H1 (cell line): ENCODE measurements at regions not wholly inside any gene's neighbourhood (a gene's known extent, or its start where the extent isn't known, plus 50 kb on each side); places are given as distances from the start of the nearest gene placed in this dataset.

Experiments
- CEBPB ChIP-seq: IDR thresholded peaks from 2 replicates; pipeline ENCODE4 v1.6.1; 2012; ENCODE audit warnings: low read depth, low read length
- EGR1 ChIP-seq: IDR thresholded peaks from 2 replicates; pipeline ENCODE4 v1.6.1; 2011; ENCODE audit warnings: low read depth, low read length, borderline replicate concordance
- HDAC2 ChIP-seq, 2 experiments: fragments of 300-600 bp in 1 of 2; sonication (generic) in 1 of 2; IDR thresholded peaks; 2 replicates each; pipeline ENCODE4 v1.6.1; 2011 to 2012; ENCODE audit warnings: low read depth in 2 of 2, low read length in 2 of 2, mild to moderate bottlenecking in 2 of 2, moderate library complexity in 2 of 2, borderline replicate concordance in 1 of 2, inconsistent platforms in 1 of 2
- JUN ChIP-seq: IDR thresholded peaks from 2 replicates; pipeline ENCODE4 v1.6.1; 2011; ENCODE audit warnings: low read depth, mild to moderate bottlenecking, improper control_type of control experiment, low read length
- POLR2A ChIP-seq, 2 experiments: IDR thresholded peaks; 1 replicate in 1 of 2; 2 replicates in 1 of 2; pipeline ENCODE4 v1.6.1; 2011; ENCODE audit warnings: low read depth in 2 of 2, low read length in 2 of 2, mild to moderate bottlenecking in 2 of 2; ENCODE audit errors: control extremely low read depth in 1 of 2
- RNF2 ChIP-seq: fragments of 200-900, 300-1000 bp; sonication (generic); IDR thresholded peaks from 2 replicates; pipeline ENCODE4 v1.7.1; 2016; ENCODE audit warnings: borderline replicate concordance, low read depth, mild to moderate bottlenecking, antibody characterized with exemption, low read length; ENCODE audit not compliant: poor library complexity, severe bottlenecking; ENCODE audit errors: missing control alignments
- SIRT6 ChIP-seq: IDR thresholded peaks from one replicate; pipeline ENCODE4 v1.7.1; 2012; ENCODE audit warnings: low read length, inconsistent platforms
- YY1 ChIP-seq: IDR thresholded peaks from 2 replicates; pipeline ENCODE4 v1.6.1; 2011; ENCODE audit warnings: low read depth, mild to moderate bottlenecking, low read length

GRCh38 chr20:43385914-43386313 is 71.8 kb upstream of the SRSF6 start (continued):
- TF ChIP-seq POLR2A (IDR thresholded peaks at IDR 0.05; ENCODE audit: control extremely low read depth in 1 of 2, low read depth in 2 of 2, low read length in 2 of 2) (no peak), SIRT6 (no peak), YY1 (no peak), RNF2 (no peak), HDAC2 (IDR thresholded peaks at IDR 0.05; ENCODE audit: borderline replicate concordance in 1 of 2, low read depth in 2 of 2, low read length in 2 of 2) (no peak), CEBPB (no peak), EGR1 (no peak), JUN (no peak)
